ENCODE measurements at regions not wholly inside any gene's neighbourhood (a gene's known extent, or its start where the extent isn't known, plus 50 kb on each side); places are given as distances from the start of the nearest gene placed in this dataset.

GRCh38 chr20:51958099-51959065, 156.1 kb upstream of the SALL4 start:
- no peaks in the 10 kb centered on the region for H3K4me1 ChIP-seq (replicated peaks)
- no peaks in the 10 kb centered on the region for H3K36me3 ChIP-seq
- H3K9me3 ChIP-seq, result no peaks in the 10 kb centered on the region
- intact Hi-C loops (cut with DNase I), result no loop called here
- no peak overlapping the region for H3K4me3 ChIP-seq
- DNase-seq (ENCODE audit: low spot score), result no peak
- no peaks in the 10 kb centered on the region for H3K27me3 ChIP-seq (replicated peaks; ENCODE audit: insufficient read depth)
- WGBS, result 63% methylated on average over 11 of the region's 11 CpGs
- H3K27ac ChIP-seq, result no peak overlapping the region
- TF ChIP-seq, protein P1, sequence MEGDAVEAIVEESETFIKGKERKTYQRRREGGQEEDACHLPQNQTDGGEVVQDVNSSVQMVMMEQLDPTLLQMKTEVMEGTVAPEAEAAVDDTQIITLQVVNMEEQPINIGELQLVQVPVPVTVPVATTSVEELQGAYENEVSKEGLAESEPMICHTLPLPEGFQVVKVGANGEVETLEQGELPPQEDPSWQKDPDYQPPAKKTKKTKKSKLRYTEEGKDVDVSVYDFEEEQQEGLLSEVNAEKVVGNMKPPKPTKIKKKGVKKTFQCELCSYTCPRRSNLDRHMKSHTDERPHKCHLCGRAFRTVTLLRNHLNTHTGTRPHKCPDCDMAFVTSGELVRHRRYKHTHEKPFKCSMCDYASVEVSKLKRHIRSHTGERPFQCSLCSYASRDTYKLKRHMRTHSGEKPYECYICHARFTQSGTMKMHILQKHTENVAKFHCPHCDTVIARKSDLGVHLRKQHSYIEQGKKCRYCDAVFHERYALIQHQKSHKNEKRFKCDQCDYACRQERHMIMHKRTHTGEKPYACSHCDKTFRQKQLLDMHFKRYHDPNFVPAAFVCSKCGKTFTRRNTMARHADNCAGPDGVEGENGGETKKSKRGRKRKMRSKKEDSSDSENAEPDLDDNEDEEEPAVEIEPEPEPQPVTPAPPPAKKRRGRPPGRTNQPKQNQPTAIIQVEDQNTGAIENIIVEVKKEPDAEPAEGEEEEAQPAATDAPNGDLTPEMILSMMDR (IDR thresholded peaks at IDR 0.05), result no peak
- no peak for TF ChIP-seq POLR2A (IDR thresholded peaks at IDR 0.05)
- no peak for TF ChIP-seq POLR2AphosphoS5 (IDR thresholded peaks at IDR 0.05)

DNA sequence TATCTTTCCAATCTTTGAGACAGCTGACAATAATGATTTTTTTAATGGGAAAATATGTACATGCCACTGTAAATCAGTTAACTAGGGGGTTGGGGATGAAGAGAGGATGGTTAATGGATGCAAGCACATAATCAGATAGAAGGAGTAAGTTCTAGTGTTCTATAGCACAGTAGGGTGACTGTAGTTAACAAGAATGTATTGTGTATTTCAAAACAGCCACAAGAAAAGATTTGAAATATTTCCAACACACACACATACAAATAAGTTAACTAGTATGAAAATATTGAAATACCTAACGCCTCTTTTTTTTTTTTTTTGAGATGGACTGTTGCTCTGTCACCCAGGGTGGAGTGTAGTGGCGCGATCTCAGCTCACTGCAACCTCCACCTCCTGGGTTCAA, 153.4 kb upstream of the SALL4 start:
- H3K4me3 ChIP-seq, result no peak overlapping the region
- H3K4me1 ChIP-seq (replicated peaks), result no peaks in the 10 kb centered on the region
- H3K36me3 ChIP-seq, result no peaks in the 10 kb centered on the region
- no peak overlapping the region for H3K27ac ChIP-seq
- 95% methylated on average over 3 of the region's 3 CpGs for WGBS
- no peaks in the 10 kb centered on the region for H3K9me3 ChIP-seq
- H3K27me3 ChIP-seq (replicated peaks; ENCODE audit: insufficient read depth), result no peaks in the 10 kb centered on the region
- TF ChIP-seq POLR2AphosphoS5 (IDR thresholded peaks at IDR 0.05) (no peak), POLR2A (IDR thresholded peaks at IDR 0.05) (no peak)
- TF ChIP-seq, protein P1 (IDR thresholded peaks at IDR 0.05), result no peak
- intact Hi-C loops (cut with DNase I), result no loop called here
- DNase-seq (ENCODE audit: low spot score), result no peak

DNA sequence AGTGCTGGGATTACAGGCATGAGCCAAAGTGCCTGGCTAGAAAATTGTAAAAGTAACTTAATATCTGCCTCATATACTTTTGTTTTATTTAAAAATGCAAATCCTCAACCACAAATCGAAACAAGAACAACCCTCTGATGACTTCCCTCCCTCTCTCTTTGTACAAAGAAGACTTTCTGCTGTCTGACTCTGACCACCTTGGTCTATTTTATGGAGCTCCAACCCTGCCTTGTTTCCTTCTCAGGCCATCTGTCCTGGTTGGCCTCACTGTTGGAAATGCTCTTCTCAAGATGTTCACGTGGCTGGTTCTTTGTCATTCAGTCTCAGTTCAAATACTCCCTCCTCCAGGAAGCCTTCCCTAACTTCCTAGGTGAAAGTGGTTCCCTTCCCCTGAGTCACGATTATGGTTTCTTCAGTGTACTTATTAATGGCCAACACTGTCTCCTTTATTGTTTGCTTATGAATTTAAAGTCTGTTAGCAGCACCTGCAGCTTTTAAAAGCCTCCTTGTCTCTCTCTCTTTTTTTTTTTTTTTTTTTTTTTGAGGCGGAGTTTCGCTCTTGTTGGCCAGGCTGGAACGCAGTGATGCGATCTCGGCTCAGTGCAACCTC, 151.5 kb upstream of the SALL4 start:
- H3K27ac ChIP-seq, result no peak overlapping the region
- WGBS, result 63% methylated on average over 8 of the region's 8 CpGs
- intact Hi-C loops (cut with DNase I), result no loop called here

GRCh38 chr20:51950926-51951325, 148.6 kb upstream of the SALL4 start:
- Histone ChIP-seq H3K27ac (no peak overlapping the region), H3K27me3 (replicated peaks; ENCODE audit: insufficient read depth) (no peaks in the 10 kb centered on the region), H3K36me3 (no peaks in the 10 kb centered on the region), H3K4me1 (replicated peaks) (no peaks in the 10 kb centered on the region), H3K4me3 (no peak overlapping the region), H3K9me3 (no peaks in the 10 kb centered on the region)
- intact Hi-C loops (cut with DNase I), result no loop called here
- TF ChIP-seq POLR2AphosphoS5 (IDR thresholded peaks at IDR 0.05) (no peak), POLR2A (IDR thresholded peaks at IDR 0.05) (no peak)
- TF ChIP-seq, protein P1 (IDR thresholded peaks at IDR 0.05), result no peak
- no peak for DNase-seq (ENCODE audit: low spot score)
- 83% methylated on average over 4 of the region's 4 CpGs for WGBS

More for the DNA sequence above, 151.5 kb upstream of the SALL4 start:
- Histone ChIP-seq H3K36me3 (no peaks in the 10 kb centered on the region), H3K4me3 (no peak overlapping the region), H3K27me3 (replicated peaks; ENCODE audit: insufficient read depth) (no peaks in the 10 kb centered on the region), H3K4me1 (replicated peaks) (no peaks in the 10 kb centered on the region), H3K9me3 (no peaks in the 10 kb centered on the region)
- no peak for DNase-seq (ENCODE audit: low spot score)
- TF ChIP-seq POLR2AphosphoS5 (IDR thresholded peaks at IDR 0.05) (peak; percentile 51), POLR2A (IDR thresholded peaks at IDR 0.05) (no peak)

GRCh38 chr20:51946586-51946985, 144.3 kb upstream of the SALL4 start:
- Histone ChIP-seq H3K4me1 (replicated peaks) (no peaks in the 10 kb centered on the region), H3K4me3 (no peak overlapping the region), H3K36me3 (no peaks in the 10 kb centered on the region), H3K27ac (no peak overlapping the region), H3K27me3 (replicated peaks; ENCODE audit: insufficient read depth) (no peaks in the 10 kb centered on the region), H3K9me3 (no peaks in the 10 kb centered on the region)
- no peak for DNase-seq (ENCODE audit: low spot score)
- TF ChIP-seq POLR2AphosphoS5 (IDR thresholded peaks at IDR 0.05), result no peak
- TF ChIP-seq, protein P1 (IDR thresholded peaks at IDR 0.05), result no peak
- TF ChIP-seq POLR2A (IDR thresholded peaks at IDR 0.05), result no peak
- intact Hi-C loops (cut with DNase I), result no loop called here
